ENCODE measurements at regions not wholly inside any gene's neighbourhood (a gene's known extent, or its start where the extent isn't known, plus 50 kb on each side); places are given as distances from the start of the nearest gene placed in this dataset.
"Not testable (repeated sequence)": the region's sequence is repeated elsewhere in the genome, so short reads cannot be mapped to it uniquely, and the experiment has no call there.

- no peak for DNase-seq (ENCODE audit: low read depth)
Observed at GRCh38 chr21:31531967-31532366, 127.5 kb upstream of the SOD1 start.

GRCh38 chr21:31530897-31531705, 128.4 kb upstream of the SOD1 start:
- DNase-seq (ENCODE audit: low read depth) = no peak

- no peak for DNase-seq (ENCODE audit: low read depth)
Observed at GRCh38 chr21:31530364-31530763, 129.1 kb upstream of the SOD1 start.

- DNase-seq (ENCODE audit: low read depth) = no peak
Observed at GRCh38 chr21:31529406-31529805, 130.1 kb upstream of the SOD1 start.

- no peak for DNase-seq (ENCODE audit: low read depth)
Observed at GRCh38 chr21:31526040-31526439, 133.5 kb upstream of the SOD1 start.

GRCh38 chr21:31524140-31524539, 135.4 kb upstream of the SOD1 start:
- no peak for DNase-seq (ENCODE audit: low read depth)

- no peak for DNase-seq (ENCODE audit: low read depth)
Observed at GRCh38 chr21:31521515-31521914, 138.0 kb upstream of the SOD1 start.

GRCh38 chr21:31520561-31521098, 138.9 kb upstream of the SOD1 start:
- DNase-seq (ENCODE audit: low read depth) = no peak

GRCh38 chr21:31518580-31518979, 140.9 kb upstream of the SOD1 start:
- DNase-seq (ENCODE audit: low read depth) = no peak

GRCh38 chr21:31517664-31518414, 141.7 kb upstream of the SOD1 start:
- no peak for DNase-seq (ENCODE audit: low read depth)

GRCh38 chr21:31515253-31515652, 144.2 kb upstream of the SOD1 start:
- no peak for DNase-seq (ENCODE audit: low read depth)

GRCh38 chr21:31514598-31514997, 144.9 kb upstream of the SOD1 start:
- DNase-seq (ENCODE audit: low read depth) = no peak

GRCh38 chr21:31513541-31513940, 146.0 kb upstream of the SOD1 start:
- DNase-seq (ENCODE audit: low read depth) = not testable (repeated sequence)

GRCh38 chr21:31511999-31512398, 147.5 kb upstream of the SOD1 start:
- DNase-seq (ENCODE audit: low read depth) = not testable (repeated sequence)

GRCh38 chr21:31511258-31511657, 148.2 kb upstream of the SOD1 start:
- no peak for DNase-seq (ENCODE audit: low read depth)

- DNase-seq (ENCODE audit: low read depth) = no peak
Observed at GRCh38 chr21:31509194-31510017, 150.1 kb upstream of the SOD1 start.

- no peak for DNase-seq (ENCODE audit: low read depth)
Observed at GRCh38 chr21:31505975-31506374, 153.5 kb upstream of the SOD1 start.

- no peak for DNase-seq (ENCODE audit: low read depth)
Observed at GRCh38 chr21:31503939-31504338, 155.6 kb upstream of the SOD1 start.

GRCh38 chr21:31503467-31503866, 156.0 kb upstream of the SOD1 start:
- DNase-seq (ENCODE audit: low read depth) = no peak

- no peak for DNase-seq (ENCODE audit: low read depth)
Observed at GRCh38 chr21:31502537-31503143, 156.9 kb upstream of the SOD1 start.

- DNase-seq (ENCODE audit: low read depth) = no peak
Observed at GRCh38 chr21:31501926-31502325, 157.6 kb upstream of the SOD1 start.

- no peak for DNase-seq (ENCODE audit: low read depth)
Observed at GRCh38 chr21:31500982-31501381, 156.9 kb upstream of the TIAM1 start.

All from stromal cell of bone marrow (primary cell).